ENCODE measurements at regions not wholly inside any gene's neighbourhood (a gene's known extent, or its start where the extent isn't known, plus 50 kb on each side); places are given as distances from the start of the nearest gene placed in this dataset.

DNA sequence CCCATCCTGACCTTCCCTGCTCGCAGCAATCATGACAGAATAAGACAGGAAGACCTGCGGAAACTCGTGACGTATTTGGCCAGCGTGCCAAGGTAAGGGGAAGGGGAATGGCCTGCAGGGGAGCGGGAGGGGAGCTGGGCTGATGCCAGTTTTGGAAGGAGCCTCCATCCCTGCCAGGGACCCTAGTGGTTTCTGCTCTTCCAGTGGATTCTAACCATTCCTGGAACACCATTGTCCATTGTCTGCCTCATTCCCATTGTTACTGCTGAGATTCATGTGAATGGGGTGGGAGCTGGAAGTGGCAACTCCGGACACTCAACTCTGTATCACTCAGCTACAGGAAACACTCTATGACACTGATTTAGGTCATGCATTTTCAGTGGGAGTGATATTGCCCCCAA lies 242.9 kb upstream of the ROPN1 start:
- Histone ChIP-seq H3K9me3 (ENCODE audit: control insufficient read depth, insufficient read depth, low read length) (no peaks in the 10 kb centered on the region), H3K4me3 (ENCODE audit: low read length) (no peak overlapping the region), H3K27ac (ENCODE audit: low read length) (no peak overlapping the region), H3K36me3 (ENCODE audit: control insufficient read depth, insufficient read depth, low read length) (no peaks in the 10 kb centered on the region), H3K27me3 (ENCODE audit: control insufficient read depth, insufficient read depth, low read length) (no peaks in the 10 kb centered on the region), H3K4me1 (ENCODE audit: control insufficient read depth, insufficient read depth, low read length) (no peaks in the 10 kb centered on the region)
- peaks cover 25 to 35% of the 10 kb centered on the region in 2 donors for H3K27me3 Mint-ChIP-seq (ENCODE audit: low read depth in 2 of 2)
- H3K4me1 Mint-ChIP-seq: no peaks in the 10 kb centered on the region
- DNase-seq: no peak
- H3K9me3 Mint-ChIP-seq: peaks cover 0 to 3% of the 10 kb centered on the region in 2 donors
- intact Hi-C loops (cut with micrococcal nuclease): no loop called here
- no peaks in the 10 kb centered on the region for H3K36me3 Mint-ChIP-seq
- H3K27ac Mint-ChIP-seq: no peak overlapping the region
- H3K4me3 Mint-ChIP-seq: no peak overlapping the region
- no peak for TF ChIP-seq CTCF (IDR thresholded peaks at IDR 0.05)
- ATAC-seq: no peak
- WGBS (ENCODE audit: insufficient coverage): 92% methylated on average over 7 of the region's 7 CpGs

GRCh38 chr3:124235446-124235845 lies 243.5 kb upstream of the ROPN1 start:
- no peaks in the 10 kb centered on the region for H3K36me3 Mint-ChIP-seq
- no peak for DNase-seq
- WGBS (ENCODE audit: insufficient coverage): 92% methylated on average over 6 of the region's 6 CpGs
- H3K27ac Mint-ChIP-seq: no peak overlapping the region
- intact Hi-C loops (cut with micrococcal nuclease): no loop called here
- no peak overlapping the region for H3K27ac ChIP-seq (ENCODE audit: low read length)
- no peak overlapping the region for H3K4me3 ChIP-seq (ENCODE audit: low read length)
- H3K27me3 ChIP-seq (ENCODE audit: control insufficient read depth, insufficient read depth, low read length): no peaks in the 10 kb centered on the region
- no peaks in the 10 kb centered on the region for H3K4me1 ChIP-seq (ENCODE audit: control insufficient read depth, insufficient read depth, low read length)
- H3K4me1 Mint-ChIP-seq: no peaks in the 10 kb centered on the region
- H3K4me3 Mint-ChIP-seq: no peak overlapping the region
- TF ChIP-seq CTCF (IDR thresholded peaks at IDR 0.05): no peak
- peaks cover 0 to 3% of the 10 kb centered on the region in 2 donors for H3K9me3 Mint-ChIP-seq
- peaks cover 23 to 35% of the 10 kb centered on the region in 2 donors for H3K27me3 Mint-ChIP-seq (ENCODE audit: low read depth in 2 of 2)
- no peaks in the 10 kb centered on the region for H3K36me3 ChIP-seq (ENCODE audit: control insufficient read depth, insufficient read depth, low read length)
- no peak for ATAC-seq
- H3K9me3 ChIP-seq (ENCODE audit: control insufficient read depth, insufficient read depth, low read length): no peaks in the 10 kb centered on the region

DNA sequence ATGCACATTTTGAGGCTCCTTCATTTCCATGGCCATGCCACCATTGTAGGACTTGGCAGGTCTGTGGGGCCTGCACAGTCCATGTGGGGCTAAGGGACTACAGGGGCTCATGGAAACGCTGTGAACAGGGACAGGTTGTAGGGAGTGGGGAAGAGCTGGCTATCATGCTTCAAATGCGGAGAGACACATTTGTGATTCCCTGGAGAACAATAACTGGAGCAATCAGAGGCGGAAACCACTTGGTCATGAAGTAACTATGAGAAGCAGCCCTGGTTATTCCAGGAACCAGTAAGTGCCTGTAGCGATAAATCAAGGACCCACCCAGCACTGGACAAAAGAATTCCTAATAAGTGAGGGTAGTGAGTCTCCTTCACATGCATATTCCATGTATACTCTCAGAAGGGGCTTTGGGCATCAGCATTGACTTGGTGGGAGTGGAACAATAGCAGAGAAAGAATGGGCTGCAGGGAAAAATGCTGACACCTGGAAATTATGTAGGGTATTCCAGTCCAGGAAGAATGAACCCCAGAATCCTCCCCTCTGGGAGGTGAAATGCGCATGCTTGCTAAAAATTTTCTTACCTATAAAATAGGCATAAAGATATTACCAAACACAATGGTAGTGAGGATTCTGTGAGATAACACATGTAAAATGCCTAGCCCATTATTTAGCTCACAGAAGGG lies 251.4 kb upstream of the ROPN1 start:
- no peak overlapping the region for H3K4me3 ChIP-seq (ENCODE audit: low read length)
- H3K36me3 Mint-ChIP-seq: no peaks in the 10 kb centered on the region
- DNase-seq (no peak), ATAC-seq (no peak)
- peaks cover 2 to 10% of the 10 kb centered on the region in 2 donors for H3K27me3 Mint-ChIP-seq (ENCODE audit: low read depth in 2 of 2)
- H3K27me3 ChIP-seq (ENCODE audit: control insufficient read depth, insufficient read depth, low read length): no peaks in the 10 kb centered on the region
- no peaks in the 10 kb centered on the region for H3K4me1 Mint-ChIP-seq
- no peaks in the 10 kb centered on the region for H3K4me1 ChIP-seq (ENCODE audit: control insufficient read depth, insufficient read depth, low read length)
- no peaks in the 10 kb centered on the region for H3K9me3 Mint-ChIP-seq
- TF ChIP-seq CTCF (IDR thresholded peaks at IDR 0.05): no peak
- no peak overlapping the region for H3K27ac ChIP-seq (ENCODE audit: low read length)
- no peak overlapping the region for H3K4me3 Mint-ChIP-seq
- intact Hi-C loops (cut with micrococcal nuclease): no loop called here
- no peak overlapping the region for H3K27ac Mint-ChIP-seq
- H3K36me3 ChIP-seq (ENCODE audit: control insufficient read depth, insufficient read depth, low read length): no peaks in the 10 kb centered on the region
- whole genome bisulfite sequencing (ENCODE audit: insufficient coverage): 91% methylated on average over 3 of the region's 5 CpGs
- H3K9me3 ChIP-seq (ENCODE audit: control insufficient read depth, insufficient read depth, low read length): no peaks in the 10 kb centered on the region

- no peaks in the 10 kb centered on the region for H3K36me3 ChIP-seq (ENCODE audit: control insufficient read depth, insufficient read depth, low read length)
- intact Hi-C loops (cut with micrococcal nuclease): no loop called here
- Mint-ChIP-seq H3K27ac (no peak overlapping the region), H3K27me3 (ENCODE audit: low read depth in 2 of 2) (peaks cover 6 to 18% of the 10 kb centered on the region in 2 donors), H3K9me3 (no peaks in the 10 kb centered on the region), H3K4me1 (no peaks in the 10 kb centered on the region), H3K36me3 (no peaks in the 10 kb centered on the region), H3K4me3 (no peak overlapping the region)
- no peak for DNase-seq
- H3K27ac ChIP-seq (ENCODE audit: low read length): no peak overlapping the region
- no peak for ATAC-seq
- TF ChIP-seq CTCF (IDR thresholded peaks at IDR 0.05): no peak
- no peak overlapping the region for H3K4me3 ChIP-seq (ENCODE audit: low read length)
- WGBS (ENCODE audit: insufficient coverage): 100% methylated on average over 1 of the region's 1 CpG
- no peaks in the 10 kb centered on the region for H3K27me3 ChIP-seq (ENCODE audit: control insufficient read depth, insufficient read depth, low read length)
- H3K9me3 ChIP-seq (ENCODE audit: control insufficient read depth, insufficient read depth, low read length): no peaks in the 10 kb centered on the region
- no peaks in the 10 kb centered on the region for H3K4me1 ChIP-seq (ENCODE audit: control insufficient read depth, insufficient read depth, low read length)
Measured at GRCh38 chr3:124246376-124246775, 254.5 kb upstream of the ROPN1 start.

All from natural killer cell (primary cell).